ENCODE measurements at regions not wholly inside any gene's neighbourhood (a gene's known extent, or its start where the extent isn't known, plus 50 kb on each side); places are given as distances from the start of the nearest gene placed in this dataset.

DNA sequence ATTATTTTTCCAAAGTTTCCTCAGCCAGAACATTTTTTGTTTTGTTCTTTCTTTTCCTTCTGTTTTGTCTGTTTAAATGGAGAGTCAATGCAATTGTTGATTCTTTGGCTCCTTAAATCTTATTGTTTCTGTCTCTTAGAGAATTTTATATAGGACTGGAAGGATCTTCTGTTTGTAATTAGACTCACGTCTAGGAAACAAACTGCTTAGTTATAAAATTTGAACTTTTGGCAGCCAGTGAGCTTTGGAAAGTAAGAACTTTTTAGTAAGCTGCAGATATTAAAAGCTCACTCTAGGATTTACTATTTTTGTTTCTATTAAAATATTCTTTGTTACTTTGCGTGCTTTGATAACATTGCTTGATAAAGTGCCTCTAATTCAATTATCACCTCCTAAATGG, 109.8 kb upstream of the HNRNPU start:
- no peak for DNase-seq (ENCODE audit: low read depth in 2 of 2)

DNA sequence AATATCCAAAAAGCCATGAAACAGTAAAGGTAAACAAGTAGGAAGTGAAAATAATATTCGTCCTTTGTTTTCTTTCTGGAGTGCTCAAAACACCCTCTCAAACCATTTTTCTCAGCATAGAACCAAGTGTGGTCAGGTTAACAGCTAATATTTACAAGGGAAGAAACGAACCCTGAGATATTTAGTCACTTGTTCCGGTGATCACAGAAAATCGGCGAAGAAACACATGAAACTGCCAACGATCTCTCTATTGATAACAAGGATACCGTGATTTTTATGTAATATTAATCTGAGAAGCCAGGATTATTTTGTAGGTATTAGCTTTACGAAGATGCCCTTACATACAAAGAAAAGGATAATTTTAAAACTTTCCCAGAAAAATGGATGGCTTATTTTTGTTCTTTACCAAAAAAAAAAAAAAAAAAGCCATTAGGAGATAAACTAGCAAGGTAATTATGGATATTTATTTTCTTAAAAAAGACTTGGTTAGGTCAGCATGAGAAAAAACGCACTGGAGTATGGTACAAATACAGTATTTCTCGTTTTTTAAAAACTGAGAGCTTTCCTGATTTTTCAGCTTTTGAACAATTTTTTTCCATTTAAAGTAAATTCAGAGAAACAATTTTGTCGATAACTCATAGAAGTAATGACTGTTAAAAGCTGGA, 107.3 kb upstream of the HNRNPU start:
- DNase-seq (ENCODE audit: low read depth in 2 of 2) = peak; percentile 4 to 56

- DNase-seq (ENCODE audit: low read depth in 2 of 2) = peak; percentile 96
Observed at GRCh38 chr1:244970744-244971551, 106.6 kb upstream of the HNRNPU start.

DNA sequence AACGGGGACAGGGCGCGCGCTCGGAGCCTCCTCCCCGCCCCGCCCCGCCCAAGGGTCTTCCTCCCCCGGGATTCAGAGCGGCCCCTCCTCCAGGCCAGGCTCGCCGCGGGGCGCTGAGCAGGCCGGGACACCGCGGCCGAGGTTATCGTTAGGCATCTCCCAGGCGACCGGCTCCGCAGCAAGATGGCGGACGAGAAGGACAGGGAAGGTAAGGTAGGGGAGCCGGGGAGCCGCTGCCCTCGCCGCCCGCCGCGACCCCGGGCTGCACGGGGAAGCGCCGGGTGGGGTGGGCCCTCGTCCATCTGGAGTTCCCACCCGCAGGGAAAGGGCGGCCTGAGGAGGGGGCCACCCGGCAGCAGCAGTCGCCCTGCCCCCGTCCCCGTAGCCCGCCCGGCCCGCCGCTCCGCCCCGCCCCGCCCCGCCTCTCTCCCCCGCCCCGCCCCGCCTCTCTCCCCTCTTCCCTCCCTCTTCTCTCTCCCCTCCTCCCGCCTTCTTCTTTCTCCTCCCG, 105.9 kb upstream of the HNRNPU start:
- DNase-seq (ENCODE audit: low read depth in 2 of 2) = no peak

GRCh38 chr1:244969355-244970235, 105.3 kb upstream of the HNRNPU start:
- peak; percentile 97 to 98 for DNase-seq (ENCODE audit: low read depth in 2 of 2)

GRCh38 chr1:244968881-244969280, 104.5 kb upstream of the HNRNPU start:
- DNase-seq (ENCODE audit: low read depth in 2 of 2) = no peak

DNA sequence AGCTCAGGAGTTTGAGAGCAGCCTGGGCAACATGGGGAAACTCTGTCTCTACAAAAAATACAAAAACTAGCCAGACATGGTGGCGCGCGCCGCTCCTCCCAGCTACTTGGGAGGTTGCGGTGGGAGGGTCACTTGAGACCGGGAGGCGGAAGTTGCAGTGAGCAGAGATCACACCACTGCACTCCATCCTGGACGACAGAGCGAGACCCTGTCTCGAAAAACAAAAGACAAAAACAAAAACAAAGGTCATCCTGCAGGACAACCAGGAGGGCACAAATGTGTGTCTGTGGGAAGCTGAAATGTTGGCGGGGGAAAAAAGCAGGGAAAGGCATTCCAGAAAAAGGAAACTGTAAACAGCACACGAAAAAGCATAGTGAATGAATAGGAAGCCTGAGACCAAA, 104.1 kb upstream of the HNRNPU start:
- DNase-seq (ENCODE audit: low read depth in 2 of 2) = peak; percentile 45 to 67

GRCh38 chr1:244967159-244967558, 102.8 kb upstream of the HNRNPU start:
- no peak for DNase-seq (ENCODE audit: low read depth in 2 of 2)

DNA sequence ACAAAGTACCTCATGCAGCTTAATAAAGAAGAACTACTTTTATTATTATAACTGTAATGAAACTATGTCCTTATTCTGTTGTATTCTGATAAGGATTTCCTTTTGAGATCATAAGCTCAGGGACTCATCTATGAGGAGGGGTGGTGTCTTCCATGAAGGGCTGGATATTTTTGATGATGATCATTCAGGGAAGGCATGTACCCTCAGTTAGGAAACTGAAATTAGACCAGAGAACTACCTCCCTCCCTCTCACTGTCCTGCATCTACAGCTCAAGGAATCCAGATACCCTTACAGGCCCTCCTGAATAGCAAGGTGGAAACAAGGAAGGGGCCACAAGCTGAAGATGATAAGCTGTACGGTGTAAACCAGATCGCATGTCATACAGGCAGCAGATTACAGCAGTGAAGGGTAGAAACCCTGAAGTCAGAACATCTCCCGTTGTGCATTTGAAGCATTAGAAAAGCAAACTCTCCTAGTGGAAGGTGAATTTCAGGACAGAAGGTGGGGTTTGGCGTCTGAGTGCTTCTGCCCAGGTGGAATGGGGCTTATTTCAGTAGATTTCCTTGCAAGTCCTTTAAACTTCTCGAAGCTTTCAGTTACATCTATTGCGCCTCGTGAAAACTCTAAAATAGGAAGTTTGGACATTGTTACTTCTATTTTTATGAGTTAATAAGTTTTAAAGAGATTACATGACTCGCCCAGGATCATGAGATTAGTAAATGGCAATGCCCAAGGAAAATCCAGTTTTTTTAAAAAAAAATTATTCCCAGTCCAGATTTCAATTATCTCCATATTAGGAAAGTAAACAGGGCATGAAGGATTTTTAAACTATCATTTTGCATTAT, 101.1 kb upstream of the HNRNPU start:
- no peak for DNase-seq (ENCODE audit: low read depth in 2 of 2)

DNA sequence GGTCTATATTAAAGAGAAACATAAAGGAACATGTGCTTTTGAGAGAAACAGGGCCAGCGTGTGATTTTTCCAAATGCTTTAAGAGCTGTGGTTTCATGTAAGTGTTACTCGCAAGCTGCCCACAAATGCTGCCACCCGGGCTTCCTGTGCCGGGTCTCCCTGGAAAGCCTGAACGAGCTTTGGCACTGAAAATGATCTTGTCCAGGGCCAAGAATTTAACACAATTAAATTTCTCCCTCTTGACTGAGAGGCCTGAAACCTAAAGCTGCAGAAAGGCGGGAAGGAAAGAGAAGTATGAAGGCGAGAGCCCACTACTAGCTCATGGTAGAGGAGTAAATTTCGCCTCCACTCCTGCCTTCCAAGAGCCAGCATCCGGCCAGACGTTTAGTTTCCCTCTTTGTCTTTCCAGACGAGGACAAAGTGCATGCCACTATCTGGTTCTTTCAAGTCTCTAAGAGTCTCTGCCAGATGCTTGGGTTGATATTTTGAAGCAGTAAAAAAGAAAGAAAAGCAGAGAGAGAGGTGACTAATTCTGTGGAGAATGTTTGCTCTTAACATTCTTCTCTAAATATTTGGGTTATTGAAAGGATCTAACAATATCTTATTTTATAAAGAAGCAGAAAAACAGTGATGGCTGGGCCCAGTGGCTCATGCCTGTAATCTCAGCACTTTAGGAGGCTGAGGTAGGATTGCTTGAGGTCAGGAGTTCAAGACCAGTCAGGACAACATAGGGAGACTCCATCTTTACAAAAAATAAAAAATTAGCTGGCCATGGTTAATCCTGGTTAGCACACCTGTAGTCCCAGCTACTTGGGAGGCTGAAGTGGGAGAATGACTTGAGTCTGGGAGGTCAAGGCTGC, 100.0 kb upstream of the HNRNPU start:
- peak; percentile 17 to 52 for DNase-seq (ENCODE audit: low read depth in 2 of 2)

DNA sequence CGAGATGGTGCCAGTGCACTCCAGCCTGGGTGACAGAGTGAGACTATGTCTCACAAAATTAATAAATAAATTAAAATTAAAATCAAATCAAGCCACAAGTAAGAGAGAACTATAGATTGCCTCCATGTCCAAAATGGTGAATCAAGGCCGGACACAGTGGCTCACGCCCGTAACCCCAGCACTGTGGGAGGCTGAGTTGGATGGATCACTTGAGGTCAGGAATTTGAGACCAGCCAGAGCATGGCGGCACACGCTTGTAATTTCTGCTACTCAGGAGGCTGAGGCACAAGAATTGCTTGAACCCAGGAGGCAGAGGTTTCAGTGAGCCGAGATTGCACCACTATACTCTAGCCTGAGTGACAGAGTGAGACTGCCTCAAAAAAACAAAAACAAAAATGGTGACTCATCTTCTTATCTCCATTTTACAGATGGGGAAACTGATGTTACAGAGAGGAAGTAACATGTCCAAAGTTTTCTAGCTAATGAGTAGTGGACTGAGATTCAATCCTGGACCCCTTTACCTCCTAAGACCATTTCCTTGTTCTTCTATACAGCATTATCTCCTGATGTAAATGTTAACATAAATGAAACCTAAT, 99.0 kb upstream of the HNRNPU start:
- DNase-seq (ENCODE audit: low read depth in 2 of 2) = peak; percentile 23 to 28

DNA sequence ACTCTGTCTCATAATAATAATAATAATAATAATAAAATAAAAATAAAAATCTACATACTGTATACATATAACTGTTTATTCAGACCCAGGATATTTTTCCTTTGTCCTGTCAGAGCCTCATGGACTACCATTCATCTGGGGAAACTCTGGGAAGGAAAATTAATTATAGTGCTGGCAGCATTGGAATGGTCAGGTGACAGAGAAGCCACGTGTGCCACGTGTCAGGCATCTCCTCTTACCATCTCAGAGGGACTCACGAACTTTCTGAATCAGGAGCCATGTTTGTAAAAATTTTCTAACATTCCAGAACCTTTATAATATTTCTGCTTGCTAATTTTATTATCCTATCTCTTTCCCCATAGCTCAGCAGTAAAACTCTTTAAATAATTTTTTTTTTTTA, 97.8 kb upstream of the HNRNPU start:
- peak in 1 of 2 donors; percentile 27 for DNase-seq (ENCODE audit: low read depth in 2 of 2)

- no peak for DNase-seq (ENCODE audit: low read depth in 2 of 2)
Observed at GRCh38 chr1:244960904-244961303, 96.6 kb upstream of the HNRNPU start.

DNA sequence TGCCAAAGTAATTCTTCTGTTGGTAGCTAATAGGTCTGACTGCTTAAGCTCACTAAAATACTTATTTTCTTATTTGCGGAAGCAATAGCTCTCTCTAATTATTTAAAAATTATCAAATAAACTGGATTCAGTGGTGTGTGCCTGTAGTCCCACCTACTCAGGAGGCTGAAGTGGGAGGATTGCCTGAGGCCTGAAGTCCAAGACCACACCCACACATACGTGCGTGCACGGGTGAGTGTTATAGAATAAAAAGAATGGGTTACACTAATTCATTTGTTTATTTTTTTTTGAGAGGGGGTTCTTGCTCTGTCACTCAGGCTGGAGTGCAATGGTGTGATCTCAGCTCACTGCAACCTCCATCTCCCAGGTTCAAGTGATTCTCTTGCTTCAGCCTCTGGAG, 94.2 kb upstream of the HNRNPU start:
- DNase-seq (ENCODE audit: low read depth in 2 of 2) = no peak

DNA sequence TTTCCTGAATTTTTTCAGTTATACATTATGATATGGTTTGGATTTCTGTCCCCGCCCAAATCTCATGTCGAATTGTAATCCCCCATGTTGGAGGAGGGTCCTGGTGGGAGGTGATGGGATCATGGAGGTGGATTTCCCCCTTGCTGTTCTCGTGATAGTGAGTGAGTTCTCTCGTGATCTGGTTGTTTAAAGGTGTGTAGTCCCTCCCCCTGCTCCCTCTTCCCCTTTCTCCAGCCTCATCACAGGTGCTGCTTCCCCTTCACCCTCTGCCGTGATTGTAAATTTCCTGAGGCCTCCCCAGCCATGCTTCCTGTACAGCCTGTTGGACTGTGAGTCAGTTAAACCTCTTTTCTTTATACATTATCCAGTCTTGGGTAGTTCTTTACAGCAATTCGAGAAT, 93.2 kb upstream of the HNRNPU start:
- peak; percentile 28 to 44 for DNase-seq (ENCODE audit: low read depth in 2 of 2)

DNA sequence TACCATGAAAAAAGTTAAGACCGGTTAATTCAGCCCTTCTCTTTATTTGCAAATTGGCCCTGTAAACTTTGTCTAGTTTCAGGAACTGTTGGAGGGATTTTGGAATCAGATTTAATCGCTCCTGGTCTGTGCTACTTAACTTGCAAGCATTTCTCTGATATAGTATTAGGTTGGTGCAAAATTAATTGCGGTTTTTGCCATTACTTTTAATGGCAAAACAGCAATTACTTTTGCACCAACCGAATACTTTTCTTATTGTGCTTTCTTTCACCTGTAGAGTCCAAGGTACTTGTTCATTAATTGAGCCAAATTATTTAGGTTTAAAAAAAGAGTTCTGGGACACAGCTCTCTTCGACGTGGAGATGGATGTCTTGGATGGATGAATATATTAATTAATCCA, 92.8 kb upstream of the HNRNPU start:
- no peak for DNase-seq (ENCODE audit: low read depth in 2 of 2)

DNA sequence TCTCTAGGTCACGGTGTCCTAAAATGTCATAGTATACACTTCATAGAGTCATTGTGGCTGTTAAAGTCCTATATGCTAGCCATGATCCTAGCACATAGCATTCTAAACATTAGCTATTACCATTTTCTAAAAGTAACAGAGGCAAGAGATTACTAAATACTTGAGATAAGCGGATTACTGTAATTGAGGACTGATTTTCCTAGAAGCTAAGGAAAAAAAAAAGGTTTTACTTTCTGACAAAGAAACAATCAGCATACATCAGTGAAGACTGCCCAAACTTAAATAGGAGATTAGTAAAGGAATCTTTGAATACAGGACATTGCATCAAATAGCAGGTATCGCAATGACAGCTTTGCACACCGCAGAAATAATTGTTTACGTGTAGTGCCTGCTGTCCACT, 91.3 kb upstream of the HNRNPU start:
- DNase-seq (ENCODE audit: low read depth in 2 of 2) = no peak

- no peak for DNase-seq (ENCODE audit: low read depth in 2 of 2)
Observed at GRCh38 chr1:244954359-244954758, 90.0 kb upstream of the HNRNPU start.

- DNase-seq (ENCODE audit: low read depth in 2 of 2) = no peak
Observed at GRCh38 chr1:244953901-244954300, 89.6 kb upstream of the HNRNPU start.

DNA sequence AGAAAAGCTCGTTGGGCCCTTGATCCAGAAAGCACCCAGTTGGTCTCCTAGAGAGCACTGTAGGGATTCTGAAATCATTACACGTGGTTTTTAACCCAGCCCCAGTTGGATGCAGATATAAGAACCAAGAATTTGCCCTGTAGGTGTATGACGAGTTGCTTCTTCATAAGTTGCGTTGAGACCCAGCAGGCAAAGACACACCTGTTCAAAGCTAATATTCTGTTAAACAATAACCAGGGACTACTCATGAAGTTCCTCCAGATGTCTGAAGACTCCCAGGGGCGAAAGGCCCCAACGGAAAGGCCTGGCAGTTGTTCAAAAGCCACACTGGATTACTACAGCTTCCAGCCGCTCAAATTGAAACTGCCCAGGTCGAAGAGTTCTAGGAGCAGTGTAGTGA, 88.6 kb upstream of the HNRNPU start:
- no peak for DNase-seq (ENCODE audit: low read depth in 2 of 2)
